HEK293T (cell line): ENCODE measurements at regions not wholly inside any gene's neighbourhood (a gene's known extent, or its start where the extent isn't known, plus 50 kb on each side); places are given as distances from the start of the nearest gene placed in this dataset.

Source experiments
- BHLHE40 ChIP-seq: fragments of 450-650 bp; IDR thresholded peaks from 2 replicates; pipeline ENCODE4 v1.6.1; 2016; ENCODE audit warnings: mild to moderate bottlenecking, moderate library complexity, borderline replicate concordance
- SP1 ChIP-seq: fragments of 450-650 bp; IDR thresholded peaks from 2 replicates; pipeline ENCODE4 v1.6.1; 2017

GRCh38 chr10:61605221-61605620 lies 57.5 kb upstream of the CABCOCO1 start:
- TF ChIP-seq SP1, result no peak
- no peak for TF ChIP-seq BHLHE40
